GM12892 (cell line): ENCODE measurements at regions not wholly inside any gene's neighbourhood (a gene's known extent, or its start where the extent isn't known, plus 50 kb on each side); places are given as distances from the start of the nearest gene placed in this dataset.

Experiments used
- DNase-seq: peaks from one replicate; pipeline ENCODE4 v3.0.0; 2011; ENCODE audit not compliant: insufficient read length
- FAIRE-seq: peaks from 2 replicates; lab custom pipeline; 2011; peaks lifted over from hg19 to GRCh38; lab: Jason Lieb, UNC
- POLR2A ChIP-seq: IDR thresholded peaks from 2 replicates; pipeline ENCODE4 v1.6.1; 2011; ENCODE audit warnings: low read depth, low read length, control low read depth
- POLR2AphosphoS5 ChIP-seq: IDR thresholded peaks from 2 replicates; pipeline ENCODE4 v1.6.1; 2011; ENCODE audit warnings: low read depth, low read length, control low read depth
- TAF1 ChIP-seq: IDR thresholded peaks from 2 replicates; pipeline ENCODE4 v1.6.1; 2011; ENCODE audit warnings: low read depth, mild to moderate bottlenecking, control low read depth, low read length, borderline replicate concordance

DNA sequence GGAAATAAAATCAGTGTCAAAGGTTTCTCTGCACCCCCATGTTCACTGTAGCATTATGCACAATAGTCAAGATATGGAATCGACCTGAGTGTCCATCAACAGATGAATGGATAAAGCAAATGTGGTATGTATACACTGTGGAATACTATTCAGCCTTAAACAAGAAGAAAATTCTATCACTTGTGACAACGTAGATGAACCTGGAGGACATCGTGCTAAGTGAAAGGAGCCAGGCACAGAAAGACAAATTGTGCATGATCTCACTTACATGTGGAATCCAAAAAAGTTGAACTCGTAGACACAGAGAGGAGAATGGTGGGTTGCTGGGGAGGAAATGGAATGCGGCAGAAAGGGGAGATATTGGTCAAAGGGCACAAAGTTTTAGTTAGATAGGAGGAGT lies 136.3 kb upstream of the ESR1 start:
- TF ChIP-seq POLR2A (no peak), POLR2AphosphoS5 (no peak), TAF1 (no peak)
- DNase-seq = no peak
- FAIRE-seq = no peak

DNA sequence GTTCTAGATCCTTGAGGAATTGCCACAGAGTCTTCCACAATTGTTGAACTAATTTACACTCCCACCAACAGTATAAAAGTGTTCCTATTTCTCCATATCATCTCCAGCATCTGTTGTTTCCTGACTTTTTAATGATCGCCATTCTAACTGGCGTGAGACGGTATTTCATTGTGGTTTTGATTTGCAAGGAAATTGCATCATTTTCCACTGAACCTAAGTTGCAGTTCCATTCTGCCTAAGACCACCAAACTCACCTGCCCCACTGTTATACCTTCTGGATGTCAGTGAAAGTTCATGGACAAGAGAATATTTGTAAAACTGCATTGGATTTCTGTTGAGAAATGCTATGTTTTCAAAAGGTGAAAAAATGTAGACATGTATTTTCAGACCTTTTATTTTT lies 132.9 kb upstream of the ESR1 start:
- no peak for DNase-seq
- FAIRE-seq = no peak
- TF ChIP-seq POLR2A = no peak
- TF ChIP-seq TAF1 = no peak
- no peak for TF ChIP-seq POLR2AphosphoS5

GRCh38 chr6:151675746-151676459 lies 131.6 kb upstream of the ESR1 start:
- FAIRE-seq (peak; percentile 69), DNase-seq (peak; percentile 55)
- no peak for TF ChIP-seq POLR2A
- TF ChIP-seq TAF1 = no peak
- no peak for TF ChIP-seq POLR2AphosphoS5

- TF ChIP-seq TAF1 (no peak), POLR2A (no peak), POLR2AphosphoS5 (no peak)
- DNase-seq = no peak
- FAIRE-seq = no peak
Observed at GRCh38 chr6:151676460-151676945, 131.0 kb upstream of the ESR1 start.

GRCh38 chr6:151677404-151677803 lies 130.1 kb upstream of the ESR1 start:
- FAIRE-seq (no peak), DNase-seq (no peak)

DNA sequence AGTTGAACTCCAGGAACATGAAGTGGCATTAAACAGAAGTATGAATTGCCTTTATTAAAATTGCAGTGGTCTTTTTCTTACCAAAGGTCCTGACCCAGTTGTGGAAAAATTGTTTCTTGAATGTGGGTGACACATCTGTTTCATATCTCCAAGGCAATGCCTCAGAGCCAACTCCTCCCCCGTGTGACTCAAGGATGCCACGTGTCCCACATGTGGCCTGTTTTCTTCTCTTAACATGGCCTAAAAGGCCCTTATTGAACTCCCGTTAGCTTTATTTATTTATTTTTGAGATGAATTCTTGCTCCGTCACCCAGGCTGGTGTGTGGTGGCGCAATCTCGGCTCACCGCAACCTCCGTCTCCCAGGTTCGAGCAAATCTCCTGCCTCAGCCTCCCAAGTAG lies 128.4 kb upstream of the ESR1 start:
- no peak for FAIRE-seq
- no peak for TF ChIP-seq POLR2AphosphoS5
- no peak for TF ChIP-seq POLR2A
- no peak for DNase-seq

More at GRCh38 chr6:151677404-151677803, 130.1 kb upstream of the ESR1 start:
- TF ChIP-seq POLR2A = no peak
- no peak for TF ChIP-seq TAF1
- TF ChIP-seq POLR2AphosphoS5 = no peak

- no peak for DNase-seq
- TF ChIP-seq POLR2AphosphoS5 (no peak), POLR2A (no peak), TAF1 (no peak)
- FAIRE-seq = no peak
Observed at GRCh38 chr6:151679941-151680340, 127.5 kb upstream of the ESR1 start.

- no peak for DNase-seq
- FAIRE-seq = no peak
- TF ChIP-seq POLR2AphosphoS5 (no peak), POLR2A (no peak), TAF1 (no peak)
Observed at GRCh38 chr6:151680846-151681432, 126.5 kb upstream of the ESR1 start.

- DNase-seq (no peak), FAIRE-seq (no peak)
Observed at GRCh38 chr6:151681433-151682059, 125.9 kb upstream of the ESR1 start.

GRCh38 chr6:151682251-151682650 lies 125.2 kb upstream of the ESR1 start:
- no peak for TF ChIP-seq TAF1
- TF ChIP-seq POLR2AphosphoS5 = no peak
- no peak for TF ChIP-seq POLR2A
- FAIRE-seq = no peak
- DNase-seq = no peak

More at GRCh38 chr6:151681433-151682059, 125.9 kb upstream of the ESR1 start:
- TF ChIP-seq POLR2AphosphoS5 (no peak), TAF1 (no peak), POLR2A (no peak)

DNA sequence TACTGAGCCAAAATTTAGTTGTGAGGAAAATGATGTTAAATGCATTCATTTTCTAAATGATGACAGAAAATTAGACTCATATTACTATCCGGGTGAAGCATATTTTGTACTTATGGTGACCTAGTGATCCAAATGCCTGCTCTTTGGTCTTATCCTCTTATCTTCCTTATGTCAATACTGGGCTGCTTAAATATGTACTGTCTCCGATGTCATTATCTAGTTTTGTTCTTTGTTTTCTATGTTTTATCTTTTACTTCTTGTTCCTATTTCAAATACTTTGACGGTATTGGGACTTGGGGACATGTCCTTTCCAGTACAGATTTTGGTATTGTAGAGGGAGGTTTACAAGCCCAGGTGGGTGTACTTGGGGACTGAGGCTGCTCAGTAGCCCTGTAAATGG lies 124.6 kb upstream of the ESR1 start:
- TF ChIP-seq POLR2A (no peak), POLR2AphosphoS5 (no peak), TAF1 (no peak)
- DNase-seq (no peak), FAIRE-seq (no peak)

- FAIRE-seq (no peak), DNase-seq (no peak)
- TF ChIP-seq POLR2A (no peak), POLR2AphosphoS5 (no peak), TAF1 (no peak)
Observed at GRCh38 chr6:151683381-151683780, 124.1 kb upstream of the ESR1 start.
